HG03025 (cell line): ENCODE measurements at regions not wholly inside any gene's neighbourhood (a gene's known extent, or its start where the extent isn't known, plus 50 kb on each side); places are given as distances from the start of the nearest gene placed in this dataset.

Source experiments
- ATAC-seq: cut with Tn5 transposase; IDR thresholded peaks from one replicate; pipeline ENCODE4 v1.9.1; 2021; ENCODE audit warnings: mild to moderate bottlenecking, moderate library complexity; ENCODE audit not compliant: unreplicated experiment, low FRiP score

DNA sequence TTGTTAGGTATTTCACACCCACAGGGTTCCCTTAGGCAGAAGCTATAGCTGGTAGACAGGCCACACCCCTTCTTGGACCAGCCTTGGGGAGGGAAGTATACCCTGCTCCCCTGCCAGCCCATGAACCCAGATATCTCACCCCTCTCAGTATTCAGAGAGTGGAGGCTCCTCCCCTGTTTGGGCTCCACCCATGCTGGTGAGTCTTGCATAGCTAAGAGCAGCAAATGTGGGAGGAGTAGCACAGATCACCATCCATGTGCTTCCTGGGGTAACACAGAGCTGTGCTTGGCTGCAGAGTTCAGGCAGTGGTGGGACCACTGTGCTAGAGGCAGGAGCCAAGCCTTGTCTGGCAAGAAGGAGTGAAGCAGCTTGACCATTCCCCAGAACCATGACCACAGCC is 427.2 kb downstream of the ZIC1 start:
- ATAC-seq, result no peak

DNA sequence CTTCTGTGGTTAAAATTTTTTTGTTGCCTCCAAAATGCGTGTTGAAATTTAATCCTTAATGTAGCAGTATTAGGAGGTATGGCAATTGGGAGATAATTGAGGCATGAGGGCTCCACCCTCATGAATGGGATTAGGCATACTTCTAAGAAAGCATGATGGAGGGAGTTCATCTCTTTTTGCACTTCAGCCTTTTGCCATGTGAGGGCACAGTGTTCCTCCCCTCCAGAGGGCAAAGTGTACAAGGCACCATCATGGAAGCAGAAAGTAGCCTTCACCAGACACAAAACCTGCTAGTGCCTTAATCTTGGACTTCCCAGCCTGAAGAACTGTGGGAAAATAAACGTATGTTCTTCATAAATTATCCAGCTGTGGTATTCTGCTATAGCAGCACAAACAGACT is 429.5 kb downstream of the ZIC1 start:
- no peak for ATAC-seq

DNA sequence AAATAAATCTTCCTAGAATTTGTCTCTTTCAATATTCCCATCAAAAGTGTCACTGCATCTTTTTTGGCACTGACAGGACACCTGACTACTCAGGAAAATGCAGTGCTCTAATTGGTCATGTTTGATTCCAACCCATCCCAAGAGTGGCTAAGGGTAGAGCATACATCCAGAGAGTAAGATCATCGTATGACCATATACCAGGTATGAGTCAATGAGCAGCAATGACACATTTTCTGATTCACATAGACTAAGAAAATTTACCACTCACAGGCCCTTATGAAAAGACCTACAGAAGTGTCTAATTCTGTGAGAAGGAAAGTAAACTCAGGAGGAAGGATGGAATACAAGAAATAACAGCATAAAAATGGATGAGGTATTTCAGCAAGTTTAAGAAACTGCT is 434.2 kb downstream of the ZIC1 start:
- no peak for ATAC-seq

DNA sequence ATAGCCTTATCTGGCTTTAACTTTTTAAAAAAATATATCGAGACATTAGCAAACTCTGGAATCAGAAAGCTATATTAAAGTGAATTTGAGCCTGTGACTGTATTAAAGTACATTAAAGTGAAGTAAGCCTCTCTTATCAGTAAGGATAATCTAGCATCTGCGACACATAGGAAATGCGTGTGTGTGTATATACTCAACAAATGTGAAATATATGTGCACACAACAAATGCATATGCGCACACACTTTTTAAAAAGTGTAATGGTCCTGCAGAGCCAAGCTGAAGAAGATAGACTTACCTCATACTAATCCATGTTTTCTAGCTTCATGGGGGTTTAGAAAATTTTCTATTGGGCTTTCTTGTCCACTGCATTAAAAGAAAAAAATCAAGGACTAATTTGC is 437.1 kb downstream of the ZIC1 start:
- ATAC-seq, result no peak

DNA sequence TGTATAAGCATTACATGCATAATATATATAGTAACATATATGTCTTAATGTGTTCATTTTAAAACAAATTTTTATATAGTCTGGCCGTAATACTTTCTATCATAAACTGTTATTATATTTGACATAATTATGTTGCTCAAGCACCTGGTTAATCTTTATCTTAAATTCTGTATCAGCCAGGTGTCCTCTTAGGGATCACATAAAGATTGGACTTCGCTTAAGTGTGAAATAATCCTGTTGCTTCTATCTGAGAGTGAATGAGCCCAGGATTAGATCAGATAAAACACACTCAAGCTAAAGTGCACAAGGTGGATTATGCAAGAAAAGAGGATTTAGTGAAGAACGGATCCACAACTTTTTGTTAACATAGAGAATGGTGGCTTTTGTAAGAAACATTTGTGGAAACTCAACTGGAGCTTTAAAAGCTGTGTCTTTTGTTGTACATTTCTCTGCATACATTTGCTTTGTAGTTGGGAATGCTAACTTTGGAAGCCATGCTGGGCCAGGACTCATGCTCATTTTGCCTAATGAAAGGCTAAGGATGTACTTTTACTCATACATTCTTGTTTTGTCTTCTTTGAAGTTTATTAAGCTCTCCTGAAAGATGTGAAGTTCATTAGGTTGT is 437.8 kb downstream of the ZIC1 start:
- no peak for ATAC-seq

DNA sequence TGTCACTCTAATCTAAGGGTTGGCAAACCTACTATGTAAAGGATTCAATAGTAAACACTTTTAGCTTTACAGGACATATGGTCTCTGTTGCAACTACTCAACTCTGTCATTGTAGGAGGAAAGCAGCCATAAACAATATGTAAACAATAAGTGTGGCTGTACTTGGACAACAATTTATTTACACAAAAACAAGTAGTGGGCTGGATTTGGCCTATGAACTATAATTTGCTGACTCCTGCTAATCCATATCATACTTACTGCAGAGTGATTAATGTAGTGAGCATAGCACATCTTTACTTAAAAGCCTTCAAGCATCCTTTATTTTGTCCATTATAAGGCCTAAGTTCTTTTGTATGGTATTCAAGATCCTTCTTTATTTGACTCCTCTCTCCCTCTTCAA is 441.9 kb downstream of the ZIC1 start:
- no peak for ATAC-seq

DNA sequence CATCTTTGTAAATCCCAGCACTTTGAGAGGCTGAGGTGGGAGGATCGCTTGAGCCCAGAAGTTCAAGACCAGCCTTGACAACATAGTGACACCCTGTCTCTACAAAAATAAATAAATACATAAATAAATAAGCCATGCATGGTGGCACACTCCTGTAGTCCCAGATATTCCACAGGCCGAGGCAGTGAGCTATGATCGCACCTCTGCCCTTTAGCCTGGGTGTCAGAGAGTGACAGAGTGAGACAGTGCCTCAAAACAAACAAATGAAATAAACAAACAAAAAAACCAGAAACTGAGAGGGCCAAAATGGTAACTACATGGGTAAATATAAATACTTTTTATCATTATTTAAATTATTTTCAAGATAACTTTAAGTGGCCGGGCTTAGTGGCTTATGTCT is 445.4 kb downstream of the ZIC1 start:
- ATAC-seq, result no peak

DNA sequence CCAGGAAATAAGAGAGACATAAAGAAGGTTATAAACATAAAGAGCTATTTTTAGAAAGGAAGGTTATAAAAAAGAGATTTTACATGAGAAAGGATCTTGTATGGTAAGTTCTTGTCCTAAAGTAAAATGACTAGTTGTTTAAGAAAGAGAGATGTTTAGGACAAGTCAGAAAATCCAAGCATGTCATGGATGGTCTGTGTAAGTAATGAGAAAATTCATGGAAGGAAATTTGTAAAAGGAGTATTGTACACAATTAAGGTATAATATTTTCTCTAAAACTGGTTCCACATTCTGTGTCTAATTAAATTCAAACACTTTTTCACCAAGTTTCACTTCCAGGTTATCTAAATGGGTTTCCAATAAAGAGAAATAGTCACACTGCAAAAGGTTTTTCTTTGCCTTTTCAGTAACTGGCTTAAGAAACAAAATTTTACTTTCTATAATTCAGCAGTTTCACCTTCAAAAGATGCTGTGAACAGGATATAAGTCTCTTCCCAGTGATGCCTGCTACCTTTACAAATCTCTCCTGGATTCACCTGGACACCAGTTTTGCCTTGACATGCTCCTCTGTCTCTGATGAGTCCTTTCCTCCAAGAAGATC is 455.7 kb downstream of the ZIC1 start:
- no peak for ATAC-seq

DNA sequence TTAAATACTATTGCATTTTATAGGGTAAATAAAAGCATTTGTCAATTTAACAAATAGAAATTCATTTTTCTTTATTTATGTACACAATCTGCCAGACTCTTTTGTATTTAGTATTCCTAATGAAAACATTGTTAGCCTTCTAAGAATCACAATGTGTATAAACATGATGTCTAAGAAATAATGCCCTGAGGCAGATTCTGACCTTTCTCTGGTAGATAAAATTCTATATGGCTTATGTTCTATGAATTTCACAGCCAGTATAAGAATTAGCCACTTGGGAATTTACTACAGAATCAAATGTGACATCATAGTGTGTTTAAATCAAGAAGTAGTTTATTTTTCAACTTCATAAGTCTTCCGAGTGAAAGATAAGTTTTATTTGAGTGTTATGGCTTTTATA is 457.4 kb downstream of the ZIC1 start:
- no peak for ATAC-seq

DNA sequence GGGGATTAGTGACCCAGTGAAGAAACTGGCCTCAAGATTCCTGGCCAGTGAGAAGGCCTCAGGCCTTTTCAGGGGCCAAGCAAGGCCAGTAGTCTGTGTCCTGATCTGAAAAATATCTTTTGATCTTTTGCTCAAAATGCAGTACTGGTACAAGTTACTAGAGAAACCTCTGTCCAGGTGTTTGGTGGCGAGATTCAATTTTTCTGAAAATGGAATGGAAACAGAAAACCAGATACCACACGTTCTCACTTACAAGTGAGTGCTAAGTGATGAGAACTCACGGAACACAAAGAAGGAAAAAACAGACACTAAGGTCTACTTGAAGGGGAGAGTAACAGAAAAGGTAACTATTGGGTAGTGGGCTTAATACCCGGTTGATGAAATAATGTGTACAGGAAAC is 463.4 kb downstream of the ZIC1 start:
- peak; percentile 66 for ATAC-seq

DNA sequence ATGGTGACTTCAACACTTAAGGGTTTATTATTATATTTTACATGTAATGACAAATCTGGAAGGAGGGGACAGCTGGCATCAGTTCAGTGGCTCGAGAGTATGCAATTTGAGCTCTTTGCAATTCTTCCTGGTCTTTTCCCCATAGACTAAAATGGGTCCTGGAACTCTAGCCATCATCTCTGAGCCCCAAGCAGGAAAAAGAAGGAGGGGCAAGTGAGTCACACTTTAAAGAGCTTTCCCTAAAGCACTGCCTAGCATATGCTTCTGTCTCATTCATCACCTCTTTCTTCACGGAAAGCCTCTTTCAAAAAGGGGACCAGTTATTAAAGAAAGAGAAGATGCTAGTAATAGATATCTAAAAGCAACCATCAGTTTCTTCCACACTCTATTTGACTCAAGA is 466.3 kb downstream of the ZIC1 start:
- no peak for ATAC-seq

DNA sequence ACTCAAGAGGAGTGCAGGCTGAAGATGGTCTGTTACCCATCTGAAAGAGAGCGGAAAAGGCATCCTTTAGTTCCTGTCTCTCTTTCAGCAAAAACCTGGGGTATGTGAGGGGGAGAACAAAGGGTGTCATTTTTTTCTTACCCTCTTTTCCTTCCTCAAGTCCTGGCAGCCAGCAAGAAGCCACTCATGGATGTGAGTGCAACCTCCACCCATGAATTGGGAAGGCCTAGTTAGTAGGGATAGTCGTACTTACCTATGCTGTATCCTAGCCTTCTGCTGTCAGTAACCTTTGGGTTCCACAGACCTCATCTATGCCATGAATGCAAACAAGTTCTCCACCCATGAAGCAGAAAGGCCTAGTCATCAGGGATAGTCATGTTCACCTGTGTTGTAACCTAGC is 472.8 kb downstream of the ZIC1 start:
- ATAC-seq, result no peak

DNA sequence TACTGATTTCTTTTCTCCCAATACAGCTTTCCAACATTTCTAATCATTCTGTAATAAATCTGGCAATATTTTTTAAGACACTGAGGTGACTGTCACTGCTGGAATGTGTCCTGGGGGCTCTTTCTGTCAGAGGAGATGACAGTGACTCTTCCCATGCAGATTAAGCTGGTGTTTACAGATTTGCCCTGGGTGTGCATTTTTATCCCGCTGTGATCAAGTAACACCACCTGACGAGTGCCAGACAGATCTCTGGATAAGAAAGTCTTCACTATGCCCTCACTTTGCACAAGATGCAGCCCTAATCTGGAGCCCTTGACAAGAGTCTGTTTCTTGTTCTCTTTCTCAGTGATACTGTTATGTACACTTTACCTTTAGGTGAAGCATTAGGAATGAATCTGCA is 477.7 kb downstream of the ZIC1 start:
- no peak for ATAC-seq

DNA sequence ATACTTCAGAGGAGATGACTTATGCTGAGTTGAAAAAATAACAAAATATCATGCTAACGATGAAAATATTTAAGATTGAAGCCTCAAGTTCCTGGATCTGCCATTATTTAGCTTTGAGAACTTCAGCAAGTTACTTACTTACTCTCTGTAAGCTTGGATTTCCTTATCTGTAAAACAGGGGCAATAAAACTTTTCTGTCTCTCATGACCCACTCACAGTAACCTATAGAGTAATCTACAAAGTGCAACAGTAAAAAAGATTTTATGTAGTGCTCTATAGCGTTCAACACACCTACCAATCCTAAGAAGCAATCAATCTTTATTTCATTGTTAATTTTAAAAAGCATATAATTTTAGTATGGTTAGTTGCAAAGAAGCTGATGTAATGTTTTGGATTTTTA is 478.6 kb downstream of the ZIC1 start:
- no peak for ATAC-seq

DNA sequence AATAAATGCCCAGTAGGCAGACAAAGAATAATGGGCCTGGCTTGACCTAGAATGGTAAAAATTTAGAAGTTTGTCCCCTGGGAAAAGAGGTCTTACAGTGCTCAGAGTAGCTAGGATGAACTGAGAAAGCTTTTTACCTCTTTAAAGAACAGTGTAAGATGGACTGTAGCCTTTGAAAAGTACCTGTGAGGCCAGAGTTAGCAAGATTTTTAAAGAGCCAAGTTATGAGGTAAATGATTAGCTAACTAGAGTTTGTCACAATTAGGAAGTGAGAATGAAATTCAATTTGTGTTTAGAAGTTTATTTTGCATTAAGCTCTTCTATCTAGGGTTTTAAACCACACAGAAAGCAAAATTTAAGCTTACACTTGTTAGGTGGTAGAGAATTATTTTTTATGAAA is 480.9 kb downstream of the ZIC1 start:
- ATAC-seq, result peak; percentile 50

DNA sequence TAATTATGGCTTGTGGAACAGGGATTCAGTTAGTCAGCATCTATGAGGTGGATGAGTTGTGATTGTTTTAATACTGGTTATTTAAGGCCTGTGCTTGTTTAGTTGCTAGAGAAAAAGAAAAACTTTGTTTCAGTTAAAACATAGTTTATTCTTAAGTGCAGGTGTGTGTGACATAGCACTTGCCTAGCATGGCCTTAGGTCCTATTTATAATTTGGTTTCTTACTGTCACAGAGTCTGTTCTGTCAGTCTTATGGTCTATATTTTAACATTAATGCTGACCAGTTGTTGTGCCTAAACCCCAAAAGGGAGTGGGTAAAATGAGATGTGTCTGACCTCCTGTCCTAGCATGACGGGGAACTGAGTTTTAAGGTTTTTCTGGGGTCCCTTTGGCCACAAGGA is 486.3 kb downstream of the ZIC1 start:
- no peak for ATAC-seq

DNA sequence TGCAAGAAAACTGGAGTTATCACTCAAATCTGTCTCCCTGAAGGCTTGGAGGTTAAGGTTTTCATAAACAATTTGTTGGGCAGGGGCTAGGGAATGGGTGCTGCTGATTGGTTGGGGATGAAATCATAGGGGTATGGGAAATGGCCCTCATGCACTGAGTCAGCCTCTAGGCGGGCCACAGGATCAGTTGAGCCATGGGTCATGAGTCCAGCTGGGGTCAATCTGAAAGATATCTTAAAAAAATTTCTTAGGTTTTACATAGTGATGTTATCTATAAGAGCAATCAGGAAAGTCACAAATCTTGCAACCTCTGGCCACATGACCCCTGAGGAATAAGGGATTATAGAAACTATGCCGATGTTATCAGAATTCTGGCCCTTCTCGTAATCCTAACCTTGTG is 491.7 kb downstream of the ZIC1 start:
- no peak for ATAC-seq

DNA sequence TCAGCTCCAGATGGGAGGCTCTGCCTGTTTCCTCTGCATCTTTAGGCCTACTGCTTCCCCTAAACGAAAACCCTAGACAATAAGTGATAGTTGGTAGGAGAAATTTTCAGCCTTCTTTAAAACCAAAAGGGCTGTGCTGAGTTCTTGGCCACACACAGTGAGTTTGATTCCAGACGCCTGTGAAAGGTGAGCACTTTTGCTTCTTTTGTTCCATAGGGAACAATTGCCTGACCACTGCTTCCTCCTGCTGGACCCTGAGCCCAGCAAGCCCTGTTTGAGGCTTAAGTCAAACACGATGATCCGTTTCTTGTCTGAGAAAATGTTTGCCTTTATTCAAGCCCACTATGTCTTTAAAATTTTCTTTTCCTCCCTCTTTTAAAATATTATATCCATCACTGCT is 493.9 kb downstream of the ZIC1 start:
- no peak for ATAC-seq

DNA sequence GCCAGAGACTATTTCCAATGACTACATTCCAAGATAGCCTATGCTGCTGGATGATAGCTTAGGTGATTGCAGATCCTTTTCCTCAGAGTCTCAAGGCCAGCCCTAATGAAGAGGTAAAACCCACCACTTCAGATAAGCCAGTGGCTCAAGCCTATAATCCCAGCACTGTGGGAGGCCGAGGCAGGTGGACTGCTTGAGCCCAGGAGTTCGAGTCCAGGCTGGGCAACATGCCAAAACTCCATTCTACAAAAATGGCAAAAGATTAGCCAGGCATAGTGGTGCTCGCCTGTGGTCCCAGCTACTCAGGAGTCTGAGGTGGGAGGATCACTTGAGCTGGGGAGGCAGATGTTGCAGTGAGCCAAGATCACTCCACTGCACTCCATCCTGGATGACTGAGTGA is 495.3 kb downstream of the ZIC1 start:
- ATAC-seq, result no peak

DNA sequence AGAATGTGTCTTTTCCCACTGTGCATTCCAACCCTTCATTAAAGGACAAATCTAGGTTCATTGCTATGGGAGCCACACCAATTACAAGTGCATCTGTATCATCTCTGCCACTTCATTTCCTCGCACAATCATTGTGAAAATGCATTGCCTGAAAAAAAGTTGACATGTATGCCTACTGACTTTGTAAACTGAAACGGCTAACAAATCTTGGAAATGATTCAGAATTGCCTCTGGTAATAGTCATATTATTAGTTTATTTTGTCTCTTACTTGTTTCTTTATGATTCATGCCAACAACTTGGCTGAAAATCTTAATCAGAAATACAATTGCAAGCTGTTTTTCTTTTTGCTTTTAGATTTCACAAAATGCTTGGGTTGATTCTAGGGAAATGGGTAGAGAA is 497.1 kb downstream of the ZIC1 start:
- no peak for ATAC-seq

DNA sequence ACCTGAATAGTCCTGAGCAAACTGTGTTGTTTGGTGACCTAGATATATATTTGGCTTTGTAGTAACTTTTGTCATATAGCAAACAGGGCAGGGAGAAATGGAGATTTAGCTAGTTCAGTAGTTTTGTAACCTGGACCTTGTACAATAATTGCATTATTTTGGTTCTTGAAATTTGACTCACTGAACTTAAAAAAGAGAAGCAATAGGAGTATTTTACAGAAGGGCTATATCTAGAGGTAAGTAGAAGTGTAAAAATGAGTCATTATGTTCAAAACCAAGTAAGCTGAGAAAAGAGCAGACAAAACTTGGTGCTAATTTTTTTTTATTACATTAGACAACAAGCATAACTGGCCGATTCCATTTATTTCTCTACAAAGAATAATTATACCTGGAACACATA is 505.4 kb downstream of the ZIC1 start:
- ATAC-seq, result no peak

DNA sequence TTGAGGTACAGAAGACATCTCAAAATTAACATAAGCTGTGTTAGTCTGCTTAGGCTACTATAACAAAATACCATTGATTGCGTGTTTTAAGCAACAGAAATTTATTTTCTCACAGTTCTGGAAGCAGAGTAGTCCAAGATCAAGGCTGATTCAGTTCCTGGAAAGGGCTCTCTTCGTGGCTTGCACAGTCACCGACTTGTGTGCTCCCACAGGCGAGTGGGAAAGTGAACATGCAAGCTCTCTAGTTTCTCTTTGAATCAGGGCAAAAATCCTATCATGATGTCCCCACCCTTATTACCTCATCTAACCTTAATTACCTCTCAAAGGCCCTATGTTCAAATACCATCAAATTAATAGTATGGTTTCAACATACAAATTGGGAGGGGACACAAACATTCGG is 505.9 kb downstream of the ZIC1 start:
- no peak for ATAC-seq

DNA sequence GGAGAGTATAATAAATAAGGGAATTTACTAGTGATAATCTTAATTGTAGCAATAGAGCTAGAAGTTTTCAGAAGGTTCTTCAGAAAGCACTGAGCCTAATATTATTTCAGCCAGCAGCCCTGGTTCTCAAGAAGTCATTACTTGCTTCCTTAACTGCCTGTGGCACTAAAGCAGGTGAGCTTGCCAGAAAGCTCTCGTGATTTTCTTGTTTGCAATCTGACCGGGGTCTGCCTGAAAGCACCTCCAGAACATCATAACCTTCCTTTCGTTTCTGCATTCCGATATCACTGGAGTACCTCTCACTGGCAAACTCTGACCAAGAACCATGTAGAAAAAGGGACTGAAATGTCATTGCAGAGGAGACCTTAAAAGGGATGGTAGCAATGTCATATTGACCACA is 510.3 kb downstream of the ZIC1 start:
- no peak for ATAC-seq
